IMR-90 (cell line): ENCODE measurements at regions not wholly inside any gene's neighbourhood (a gene's known extent, or its start where the extent isn't known, plus 50 kb on each side); places are given as distances from the start of the nearest gene placed in this dataset.

Source experiments
- CEBPB ChIP-seq: IDR thresholded peaks from 2 replicates; pipeline ENCODE4 v1.6.1; 2012; ENCODE audit warnings: low read depth, low read length, improper control_type of control experiment
- CTCF ChIP-seq: conservative IDR thresholded peaks from 2 replicates; pipeline ENCODE4 v1.5.1; 2012; ENCODE audit warnings: mild to moderate bottlenecking, low read depth, low read length, improper control_type of control experiment
- ELK1 ChIP-seq: fragments of 150-350 bp; IDR thresholded peaks from 2 replicates; pipeline ENCODE4 v1.6.1; 2016; ENCODE audit warnings: low read depth, mild to moderate bottlenecking, low read length, moderate library complexity, borderline replicate concordance
- FOS ChIP-seq: fragments of 150-350 bp; IDR thresholded peaks from 2 replicates; pipeline ENCODE4 v1.6.1; 2016; ENCODE audit warnings: low read depth, low read length
- MAFK ChIP-seq: IDR thresholded peaks from 2 replicates; pipeline ENCODE4 v1.6.1; 2012; ENCODE audit warnings: low read depth, low read length, improper control_type of control experiment
- MAZ ChIP-seq: IDR thresholded peaks from 2 replicates; pipeline ENCODE4 v1.6.1; 2012; ENCODE audit warnings: low read depth, mild to moderate bottlenecking, low read length, improper control_type of control experiment, moderate library complexity, borderline replicate concordance
- NFE2L2 ChIP-seq: fragments of 150-350 bp; IDR thresholded peaks from 2 replicates; pipeline ENCODE4 v1.6.1; 2016; ENCODE audit warnings: low read depth, mild to moderate bottlenecking, low read length
- POLR2A ChIP-seq: IDR thresholded peaks from 2 replicates; pipeline ENCODE4 v1.6.1; 2012; ENCODE audit warnings: mild to moderate bottlenecking, low read depth, low read length
- RAD21 ChIP-seq: IDR thresholded peaks from 2 replicates; pipeline ENCODE4 v1.6.1; 2012; ENCODE audit warnings: low read length, improper control_type of control experiment
- RCOR1 ChIP-seq: IDR thresholded peaks from 2 replicates; pipeline ENCODE4 v1.6.1; 2012; ENCODE audit warnings: mild to moderate bottlenecking, low read length, improper control_type of control experiment; ENCODE audit not compliant: insufficient replicate concordance
- SMC3 ChIP-seq: fragments of 150-350 bp; IDR thresholded peaks from 2 replicates; pipeline ENCODE4 v1.6.1; 2016; ENCODE audit warnings: low read depth, mild to moderate bottlenecking, antibody characterized with exemption, low read length, moderate library complexity
- USF2 ChIP-seq: fragments of 150-350 bp; IDR thresholded peaks from 2 replicates; pipeline ENCODE4 v1.6.1; 2017; ENCODE audit warnings: mild to moderate bottlenecking, antibody characterized with exemption, low read length, low read depth

DNA sequence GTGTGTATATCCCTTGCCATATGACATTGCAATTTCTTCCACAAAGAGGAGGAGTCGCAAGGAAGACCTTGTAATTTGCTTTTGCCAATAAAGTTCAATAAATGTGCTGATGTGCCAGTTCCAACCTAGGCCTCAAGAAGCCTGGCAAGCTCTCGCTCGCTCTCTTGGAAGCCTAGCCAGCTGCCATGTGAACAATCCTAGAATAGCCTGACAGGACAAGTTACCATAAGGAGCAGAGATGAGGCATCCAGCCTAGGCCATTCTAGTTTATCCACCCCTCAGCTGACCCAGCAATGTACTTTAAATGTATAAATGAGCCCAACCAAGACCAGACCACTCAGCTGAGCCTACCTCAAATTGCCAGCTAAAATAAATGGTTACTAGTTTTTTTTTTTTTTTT is 145.7 kb upstream of the QRFPR start:
- TF ChIP-seq SMC3 (no peak), CTCF (no peak), USF2 (no peak), RCOR1 (no peak), FOS (no peak), POLR2A (no peak), RAD21 (no peak), MAFK (no peak), NFE2L2 (no peak), MAZ (no peak), CEBPB (no peak), ELK1 (no peak)
